HEK293 (cell line): ENCODE measurements at regions not wholly inside any gene's neighbourhood (a gene's known extent, or its start where the extent isn't known, plus 50 kb on each side); places are given as distances from the start of the nearest gene placed in this dataset.

Experiments
- GLI2 ChIP-seq: fragments of 450-650 bp; formaldehyde crosslinking; IDR thresholded peaks from 2 replicates; pipeline ENCODE4; 2017; ENCODE audit warnings: missing biosample characterization, missing genetic modification characterization, low read depth, borderline replicate concordance
- GLI4 ChIP-seq: fragments of 450-650 bp; formaldehyde crosslinking; IDR thresholded peaks from 2 replicates; pipeline ENCODE4 v1.5.1; 2016; ENCODE audit warnings: missing biosample characterization, missing genetic modification characterization
- GLIS2 ChIP-seq: fragments of 450-650 bp; formaldehyde crosslinking; IDR thresholded peaks from 2 replicates; pipeline ENCODE4 v1.5.1; 2016; ENCODE audit warnings: missing biosample characterization, missing genetic modification characterization
- RBAK ChIP-seq: fragments of 450-650 bp; formaldehyde crosslinking; IDR thresholded peaks from 2 replicates; pipeline ENCODE4 v1.5.1; 2016; ENCODE audit warnings: missing biosample characterization, missing genetic modification characterization
- YY1 ChIP-seq: fragments of 450-650 bp; formaldehyde crosslinking; IDR thresholded peaks from 2 replicates; pipeline ENCODE4 v1.5.1; 2018; ENCODE audit warnings: missing biosample characterization, missing genetic modification characterization
- ZBTB20 ChIP-seq: fragments of 450-650 bp; formaldehyde crosslinking; IDR thresholded peaks from 2 replicates; pipeline ENCODE4 v1.5.1; 2016; ENCODE audit warnings: missing biosample characterization, missing genetic modification characterization
- ZNF133 ChIP-seq: fragments of 450-650 bp; formaldehyde crosslinking; IDR thresholded peaks from 2 replicates; pipeline ENCODE4 v1.5.1; 2016; ENCODE audit warnings: missing biosample characterization, missing genetic modification characterization
- ZNF157 ChIP-seq: fragments of 450-650 bp; formaldehyde crosslinking; IDR thresholded peaks from 2 replicates; pipeline ENCODE4 v1.5.1; 2016; ENCODE audit warnings: missing biosample characterization, missing genetic modification characterization
- ZNF311 ChIP-seq: fragments of 450-650 bp; formaldehyde crosslinking; IDR thresholded peaks from 2 replicates; pipeline ENCODE4 v1.5.1; 2017; ENCODE audit warnings: missing biosample characterization, missing genetic modification characterization, borderline replicate concordance
- ZNF549 ChIP-seq: fragments of 450-650 bp; IDR thresholded peaks from 2 replicates; pipeline ENCODE4 v1.5.1; 2018; ENCODE audit warnings: missing biosample characterization, missing genetic modification characterization, mild to moderate bottlenecking, inconsistent platforms, moderate library complexity
- ZNF623 ChIP-seq: fragments of 450-650 bp; formaldehyde crosslinking; IDR thresholded peaks from 2 replicates; pipeline ENCODE4 v1.5.1; 2016; ENCODE audit warnings: missing biosample characterization, missing genetic modification characterization
- TF ChIP-seq, protein P1 (sequence below): fragments of 450-650 bp; formaldehyde crosslinking; IDR thresholded peaks from 2 replicates; pipeline ENCODE4 v1.5.1; 2016; ENCODE audit warnings: missing biosample characterization, missing genetic modification characterization
- TF ChIP-seq, protein P2 (sequence below): fragments of 450-650 bp; formaldehyde crosslinking; IDR thresholded peaks from 2 replicates; pipeline ENCODE4 v1.5.1; 2016; ENCODE audit warnings: missing biosample characterization, missing genetic modification characterization
- TF ChIP-seq, protein P3 (sequence below): fragments of 450-650 bp; formaldehyde crosslinking; IDR thresholded peaks from 2 replicates; pipeline ENCODE4 v1.5.1; 2017; ENCODE audit warnings: missing biosample characterization, missing genetic modification characterization

DNA sequence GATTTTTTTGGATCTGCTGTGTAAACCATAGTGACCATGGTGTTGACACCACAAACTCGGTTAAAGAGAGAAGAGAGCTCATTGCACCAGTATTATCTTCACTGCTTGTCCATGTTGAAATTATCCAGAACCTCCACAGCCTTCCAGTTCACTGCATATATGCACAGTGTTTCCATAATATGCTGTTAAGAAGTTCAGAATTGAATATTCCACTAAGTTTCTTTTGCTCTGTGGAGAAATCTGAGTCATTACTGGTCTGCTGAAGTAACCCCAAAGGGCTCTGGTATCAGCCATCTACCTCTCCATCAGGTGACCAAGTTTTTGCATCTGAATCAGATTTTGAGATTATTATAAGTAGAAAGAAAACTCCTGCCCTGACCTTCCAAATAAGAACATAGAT, 143.5 kb downstream of the LRRC3B start:
- TF ChIP-seq GLI4 (tag by site-specific recombination), result no peak
- TF ChIP-seq, protein P1, sequence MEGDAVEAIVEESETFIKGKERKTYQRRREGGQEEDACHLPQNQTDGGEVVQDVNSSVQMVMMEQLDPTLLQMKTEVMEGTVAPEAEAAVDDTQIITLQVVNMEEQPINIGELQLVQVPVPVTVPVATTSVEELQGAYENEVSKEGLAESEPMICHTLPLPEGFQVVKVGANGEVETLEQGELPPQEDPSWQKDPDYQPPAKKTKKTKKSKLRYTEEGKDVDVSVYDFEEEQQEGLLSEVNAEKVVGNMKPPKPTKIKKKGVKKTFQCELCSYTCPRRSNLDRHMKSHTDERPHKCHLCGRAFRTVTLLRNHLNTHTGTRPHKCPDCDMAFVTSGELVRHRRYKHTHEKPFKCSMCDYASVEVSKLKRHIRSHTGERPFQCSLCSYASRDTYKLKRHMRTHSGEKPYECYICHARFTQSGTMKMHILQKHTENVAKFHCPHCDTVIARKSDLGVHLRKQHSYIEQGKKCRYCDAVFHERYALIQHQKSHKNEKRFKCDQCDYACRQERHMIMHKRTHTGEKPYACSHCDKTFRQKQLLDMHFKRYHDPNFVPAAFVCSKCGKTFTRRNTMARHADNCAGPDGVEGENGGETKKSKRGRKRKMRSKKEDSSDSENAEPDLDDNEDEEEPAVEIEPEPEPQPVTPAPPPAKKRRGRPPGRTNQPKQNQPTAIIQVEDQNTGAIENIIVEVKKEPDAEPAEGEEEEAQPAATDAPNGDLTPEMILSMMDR (tag by site-specific recombination), result no peak
- no peak for TF ChIP-seq GLIS2
- TF ChIP-seq RBAK, result no peak
- no peak for TF ChIP-seq GLI2
- TF ChIP-seq ZNF133 (tag by site-specific recombination), result no peak
- no peak for TF ChIP-seq ZNF549 (tag by site-specific recombination)
- no peak for TF ChIP-seq ZNF157 (tag by site-specific recombination)
- TF ChIP-seq YY1 (tag by site-specific recombination), result no peak
- TF ChIP-seq ZNF311 (tag by site-specific recombination), result no peak
- TF ChIP-seq ZBTB20 (tag by site-specific recombination), result no peak
- TF ChIP-seq ZNF623 (tag by site-specific recombination), result no peak
- TF ChIP-seq, protein P2, sequence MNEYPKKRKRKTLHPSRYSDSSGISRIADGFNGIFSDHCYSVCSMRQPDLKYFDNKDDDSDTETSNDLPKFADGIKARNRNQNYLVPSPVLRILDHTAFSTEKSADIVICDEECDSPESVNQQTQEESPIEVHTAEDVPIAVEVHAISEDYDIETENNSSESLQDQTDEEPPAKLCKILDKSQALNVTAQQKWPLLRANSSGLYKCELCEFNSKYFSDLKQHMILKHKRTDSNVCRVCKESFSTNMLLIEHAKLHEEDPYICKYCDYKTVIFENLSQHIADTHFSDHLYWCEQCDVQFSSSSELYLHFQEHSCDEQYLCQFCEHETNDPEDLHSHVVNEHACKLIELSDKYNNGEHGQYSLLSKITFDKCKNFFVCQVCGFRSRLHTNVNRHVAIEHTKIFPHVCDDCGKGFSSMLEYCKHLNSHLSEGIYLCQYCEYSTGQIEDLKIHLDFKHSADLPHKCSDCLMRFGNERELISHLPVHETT (tag by site-specific recombination), result no peak
- TF ChIP-seq, protein P3, sequence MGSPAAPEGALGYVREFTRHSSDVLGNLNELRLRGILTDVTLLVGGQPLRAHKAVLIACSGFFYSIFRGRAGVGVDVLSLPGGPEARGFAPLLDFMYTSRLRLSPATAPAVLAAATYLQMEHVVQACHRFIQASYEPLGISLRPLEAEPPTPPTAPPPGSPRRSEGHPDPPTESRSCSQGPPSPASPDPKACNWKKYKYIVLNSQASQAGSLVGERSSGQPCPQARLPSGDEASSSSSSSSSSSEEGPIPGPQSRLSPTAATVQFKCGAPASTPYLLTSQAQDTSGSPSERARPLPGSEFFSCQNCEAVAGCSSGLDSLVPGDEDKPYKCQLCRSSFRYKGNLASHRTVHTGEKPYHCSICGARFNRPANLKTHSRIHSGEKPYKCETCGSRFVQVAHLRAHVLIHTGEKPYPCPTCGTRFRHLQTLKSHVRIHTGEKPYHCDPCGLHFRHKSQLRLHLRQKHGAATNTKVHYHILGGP, result no peak
